Fibroblast of lung (primary cell): ENCODE measurements at regions not wholly inside any gene's neighbourhood (a gene's known extent, or its start where the extent isn't known, plus 50 kb on each side); places are given as distances from the start of the nearest gene placed in this dataset.

Experiments
- DNase-seq, 2 donors: peaks; one replicate each; pipeline versions ENCODE4 v3.0.0 to v3.0.0-alpha.2; 2010; ENCODE audit warnings: low read depth in 2 of 2
- H2AFZ ChIP-seq: 2 replicates; pipeline ENCODE4 v1.5.1; 2012; ENCODE audit warnings: low read length, control low read depth, inconsistent platforms
- H3K27ac ChIP-seq: 2 replicates; pipeline ENCODE4 v1.5.1; 2011; ENCODE audit warnings: low read length, control low read depth; ENCODE audit not compliant: insufficient read depth
- H3K27me3 ChIP-seq: 2 replicates; pipeline ENCODE4 v1.5.1; 2011; ENCODE audit warnings: mild to moderate bottlenecking, low read length; ENCODE audit not compliant: control insufficient read depth, insufficient read depth
- H3K36me3 ChIP-seq: 2 replicates; pipeline ENCODE4 v1.5.1; 2011; ENCODE audit warnings: low read length; ENCODE audit not compliant: control insufficient read depth, insufficient read depth
- H3K4me1 ChIP-seq: 2 replicates; pipeline ENCODE4 v1.5.1; 2011; ENCODE audit warnings: low read length; ENCODE audit not compliant: control insufficient read depth, insufficient read depth; ENCODE audit errors: extremely low read depth
- H3K4me2 ChIP-seq: 2 replicates; pipeline ENCODE4 v1.5.1; 2011; ENCODE audit warnings: low read length, control low read depth; ENCODE audit not compliant: insufficient read depth; ENCODE audit errors: extremely low read depth
- H3K4me3 ChIP-seq, 4 experiments: fragments of 200-600 bp in 1 of 4; sonication (generic) in 1 of 4; replicated peaks in 1 of 4; 2 replicates each; pipeline ENCODE4 v1.5.1; 2011 to 2016; ENCODE audit warnings: low read length in 4 of 4, low read depth in 3 of 4, mild to moderate bottlenecking in 3 of 4, control low read depth in 2 of 4, inconsistent platforms in 1 of 4, mixed read lengths in 1 of 4; ENCODE audit not compliant: insufficient read depth in 1 of 4; ENCODE audit errors: control extremely low read depth in 1 of 4
- H3K79me2 ChIP-seq: 2 replicates; pipeline ENCODE4 v1.5.1; 2012; ENCODE audit warnings: mild to moderate bottlenecking, low read length, inconsistent platforms; ENCODE audit not compliant: control insufficient read depth, insufficient read depth
- H3K9ac ChIP-seq: 2 replicates; pipeline ENCODE4 v1.5.1; 2011; ENCODE audit warnings: mild to moderate bottlenecking, low read length, control low read depth; ENCODE audit not compliant: insufficient read depth
- H3K9me3 ChIP-seq: 2 replicates; pipeline ENCODE4 v1.5.1; 2012; ENCODE audit warnings: low read depth, low read length; ENCODE audit not compliant: control insufficient read depth, insufficient read depth
- H4K20me1 ChIP-seq: 2 replicates; pipeline ENCODE4 v1.5.1; 2011; ENCODE audit warnings: low read length; ENCODE audit not compliant: control insufficient read depth, insufficient read depth; ENCODE audit errors: extremely low read depth
- CTCF ChIP-seq, 2 donors: IDR thresholded peaks in 1 of 2; conservative IDR thresholded peaks in 1 of 2; 1 replicate in 1 of 2; 2 replicates in 1 of 2; pipeline ENCODE4 v1.5.1; 2011 to 2012; ENCODE audit warnings: low read length in 2 of 2, control low read depth in 1 of 2, inconsistent platforms in 1 of 2, low read depth in 1 of 2, mild to moderate bottlenecking in 1 of 2
- EZH2 ChIP-seq: IDR thresholded peaks from 2 replicates; pipeline ENCODE4 v1.5.1; 2012; ENCODE audit warnings: low read length, control low read depth, mild to moderate bottlenecking; ENCODE audit errors: missing control alignments

- no peak for DNase-seq
- TF ChIP-seq CTCF (conservative IDR thresholded peaks at IDR 0.05 in 1 of 2, IDR thresholded peaks at IDR 0.05 in 1 of 2; ENCODE audit: low read depth in 1 of 2, low read length in 2 of 2) (no peak), EZH2 (no peak)
- Histone ChIP-seq H3K36me3 (no peaks in the 10 kb centered on the region), H3K4me1 (no peaks in the 10 kb centered on the region), H3K4me2 (no peak overlapping the region), H3K79me2 (no peaks in the 10 kb centered on the region), H3K27ac (no peak overlapping the region), H4K20me1 (no peaks in the 10 kb centered on the region), H3K9me3 (no peaks in the 10 kb centered on the region), H3K9ac (no peak overlapping the region), H3K4me3 (no peak overlapping the region), H2AFZ (no peak overlapping the region), H3K27me3 (no peaks in the 10 kb centered on the region)
Measured at GRCh38 chr6:95803889-95804288, 211.9 kb upstream of the FUT9 start.

GRCh38 chr6:95804847-95805541 lies 210.8 kb upstream of the FUT9 start:
- no peaks in the 10 kb centered on the region for H3K4me1 ChIP-seq
- no peak for DNase-seq
- H3K27ac ChIP-seq, result no peak overlapping the region
- H3K27me3 ChIP-seq, result no peaks in the 10 kb centered on the region
- no peak for TF ChIP-seq CTCF (conservative IDR thresholded peaks at IDR 0.05 in 1 of 2, IDR thresholded peaks at IDR 0.05 in 1 of 2; ENCODE audit: low read depth in 1 of 2, low read length in 2 of 2)
- TF ChIP-seq EZH2, result no peak
- H2AFZ ChIP-seq, result no peak overlapping the region
- H3K36me3 ChIP-seq, result no peaks in the 10 kb centered on the region
- no peaks in the 10 kb centered on the region for H3K9me3 ChIP-seq
- no peak overlapping the region for H3K4me2 ChIP-seq
- no peaks in the 10 kb centered on the region for H3K79me2 ChIP-seq
- H4K20me1 ChIP-seq, result no peaks in the 10 kb centered on the region
- H3K4me3 ChIP-seq, result no peak overlapping the region
- no peak overlapping the region for H3K9ac ChIP-seq

- Histone ChIP-seq H3K27ac (no peak overlapping the region), H3K9me3 (no peaks in the 10 kb centered on the region), H3K27me3 (no peaks in the 10 kb centered on the region), H4K20me1 (no peaks in the 10 kb centered on the region), H3K4me2 (no peak overlapping the region), H2AFZ (no peak overlapping the region), H3K36me3 (no peaks in the 10 kb centered on the region), H3K4me3 (no peak overlapping the region), H3K4me1 (no peaks in the 10 kb centered on the region), H3K9ac (no peak overlapping the region), H3K79me2 (no peaks in the 10 kb centered on the region)
- TF ChIP-seq EZH2 (no peak), CTCF (conservative IDR thresholded peaks at IDR 0.05 in 1 of 2, IDR thresholded peaks at IDR 0.05 in 1 of 2; ENCODE audit: low read depth in 1 of 2, low read length in 2 of 2) (no peak)
- no peak for DNase-seq
Measured at GRCh38 chr6:95805699-95806098, 210.1 kb upstream of the FUT9 start.
